Smooth muscle cell of the brain vasculature (primary cell): ENCODE measurements at regions not wholly inside any gene's neighbourhood (a gene's known extent, or its start where the extent isn't known, plus 50 kb on each side); places are given as distances from the start of the nearest gene placed in this dataset.
"Not testable (repeated sequence)": the region's sequence is repeated elsewhere in the genome, so short reads cannot be mapped to it uniquely, and the experiment has no call there.

Experiments used
- DNase-seq: peaks from one replicate; pipeline ENCODE4 v3.0.0-alpha.2; 2012; ENCODE audit warnings: low read depth, low spot score

- no peak for DNase-seq
Measured at GRCh38 chr5:50898966-50899365, 232.5 kb downstream of the PARP8 start.

GRCh38 chr5:50900952-50901510 is 234.6 kb downstream of the PARP8 start:
- DNase-seq = no peak

- DNase-seq = no peak
Measured at GRCh38 chr5:50903651-50904050, 237.2 kb downstream of the PARP8 start.

GRCh38 chr5:50905996-50906570 is 239.6 kb downstream of the PARP8 start:
- no peak for DNase-seq

DNA sequence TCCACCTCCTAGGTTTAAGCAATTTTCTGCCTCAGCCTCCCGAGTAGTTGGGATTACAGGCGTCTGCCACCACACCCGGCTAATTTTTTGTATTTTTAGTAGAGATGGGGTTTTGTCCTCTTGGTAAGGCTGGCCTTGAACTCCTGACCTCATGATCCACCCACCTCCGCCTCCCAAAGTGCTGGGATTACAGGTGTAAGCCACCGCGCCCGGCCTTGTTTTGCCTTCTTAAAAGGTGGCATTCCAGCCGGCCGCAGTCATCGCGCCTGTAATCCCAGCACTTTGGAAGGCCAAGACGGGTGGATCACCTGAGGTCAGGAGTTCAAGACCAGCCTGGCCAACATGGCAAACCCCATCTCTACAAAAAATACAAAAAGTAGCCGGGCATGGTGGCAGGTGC is 253.7 kb downstream of the PARP8 start:
- not testable (repeated sequence) for DNase-seq

DNA sequence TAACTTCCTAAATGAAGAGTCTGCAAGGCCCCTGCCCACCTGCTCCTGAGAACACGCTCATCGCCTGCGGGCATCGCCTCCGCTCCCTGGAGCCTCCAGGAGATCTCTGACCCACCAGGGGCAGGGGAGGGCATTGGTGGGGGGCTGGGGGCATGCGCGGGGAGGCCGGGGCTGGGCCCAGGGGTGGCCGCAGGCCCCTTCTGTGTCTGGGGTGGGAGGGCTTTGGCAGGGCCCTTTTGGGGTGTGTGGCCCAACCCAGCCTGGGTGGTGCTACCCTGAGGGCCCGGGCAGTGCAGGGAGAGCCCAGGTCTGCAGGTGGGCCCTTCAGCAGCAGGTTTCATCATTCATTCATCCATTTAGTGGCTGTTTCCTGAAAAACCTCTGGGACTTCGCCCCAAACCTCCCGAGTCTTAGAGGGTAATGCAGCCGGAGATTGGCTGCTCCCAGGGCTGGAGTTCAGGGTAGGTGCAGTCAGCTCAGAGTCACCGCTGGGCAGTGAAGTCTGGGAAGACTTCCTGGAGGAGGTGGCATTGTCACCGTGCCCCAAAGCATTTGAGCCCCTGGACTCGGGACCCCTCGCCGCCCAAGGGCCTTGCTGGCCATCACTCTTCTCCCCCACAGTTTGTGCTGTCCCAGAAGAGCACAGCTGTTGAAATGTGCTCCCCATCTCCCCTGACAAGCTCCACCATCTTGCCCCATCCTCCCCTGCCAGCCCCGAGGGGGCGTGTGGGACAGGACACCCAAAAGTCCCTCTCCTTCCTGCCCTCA is 255.1 kb downstream of the PARP8 start:
- DNase-seq = no peak

GRCh38 chr5:50922134-50922941 is 255.9 kb downstream of the PARP8 start:
- not testable (repeated sequence) for DNase-seq

DNA sequence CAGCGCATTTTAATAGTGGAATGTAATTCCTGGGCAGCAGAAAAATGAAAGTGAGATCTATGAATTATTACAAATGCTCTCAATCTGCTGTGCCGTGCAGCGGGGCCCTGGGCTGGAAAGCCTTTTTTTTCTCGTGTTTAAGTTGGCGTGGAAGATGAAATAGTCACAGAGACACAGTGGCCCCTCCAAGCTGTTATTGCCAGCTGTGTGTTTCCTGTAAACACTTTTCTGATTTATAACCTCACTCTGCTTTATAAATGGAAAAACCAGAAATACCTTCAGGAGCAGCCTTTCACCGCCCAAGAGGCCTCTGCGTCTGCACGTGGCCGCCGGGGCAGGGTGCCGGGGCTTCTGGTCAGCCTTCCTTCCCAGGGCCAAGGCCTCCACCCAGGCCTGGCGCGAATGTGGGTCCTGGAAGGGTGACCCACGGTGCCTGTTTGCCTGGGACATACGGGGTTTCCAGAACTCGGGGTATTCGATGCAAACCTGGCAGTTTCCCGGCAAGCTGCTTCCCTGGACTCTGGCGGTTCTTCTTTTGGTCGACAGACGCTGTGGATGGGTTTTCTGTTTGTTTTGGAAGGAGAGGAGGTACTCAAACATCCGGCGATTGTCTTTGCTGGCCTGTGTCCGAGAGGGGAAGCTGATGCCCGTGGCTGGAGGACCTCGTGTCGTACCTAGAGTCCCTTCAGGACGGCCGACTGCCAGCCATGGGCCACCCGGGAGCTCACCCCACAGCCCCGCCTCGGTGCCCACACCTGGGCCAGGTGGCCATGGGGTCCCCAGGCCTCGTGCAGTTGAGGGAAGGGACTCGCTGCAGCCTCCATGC is 256.7 kb downstream of the PARP8 start:
- DNase-seq = no peak

DNA sequence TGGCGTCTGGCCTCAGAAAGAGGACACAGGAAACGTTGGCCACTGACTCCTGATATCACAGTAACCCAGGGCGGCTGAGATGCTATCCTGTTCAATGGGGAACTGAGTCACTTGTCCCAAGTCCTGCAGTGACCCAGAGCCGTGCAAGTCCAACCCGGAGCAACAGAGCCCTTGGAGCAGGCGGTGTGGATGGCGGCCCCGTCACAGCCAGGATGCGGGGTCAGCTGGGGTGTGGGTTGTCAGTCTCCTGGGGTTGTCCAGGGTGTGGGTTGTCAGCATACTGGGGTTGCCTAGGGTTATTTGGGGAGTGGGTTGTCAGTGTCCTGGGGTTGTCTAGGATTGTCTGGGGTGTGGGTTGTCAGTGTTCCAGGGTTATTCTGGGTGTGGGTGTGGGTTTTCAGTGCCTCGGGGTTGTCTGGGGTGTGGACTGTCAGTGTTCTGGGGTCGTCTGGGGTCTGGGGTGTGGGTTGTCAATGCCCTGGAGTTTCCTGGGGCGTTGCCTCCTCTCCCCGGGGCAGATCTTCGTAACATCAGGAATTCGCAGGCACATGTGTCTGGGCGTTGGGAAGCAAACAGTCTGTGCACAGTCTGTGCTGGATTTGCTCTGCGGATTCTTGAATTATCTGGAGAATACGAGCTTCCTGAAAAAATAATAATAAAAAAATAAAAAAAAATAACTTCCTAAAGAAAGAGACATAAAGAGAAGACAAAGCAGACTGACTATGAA is 257.5 kb downstream of the PARP8 start:
- no peak for DNase-seq

DNA sequence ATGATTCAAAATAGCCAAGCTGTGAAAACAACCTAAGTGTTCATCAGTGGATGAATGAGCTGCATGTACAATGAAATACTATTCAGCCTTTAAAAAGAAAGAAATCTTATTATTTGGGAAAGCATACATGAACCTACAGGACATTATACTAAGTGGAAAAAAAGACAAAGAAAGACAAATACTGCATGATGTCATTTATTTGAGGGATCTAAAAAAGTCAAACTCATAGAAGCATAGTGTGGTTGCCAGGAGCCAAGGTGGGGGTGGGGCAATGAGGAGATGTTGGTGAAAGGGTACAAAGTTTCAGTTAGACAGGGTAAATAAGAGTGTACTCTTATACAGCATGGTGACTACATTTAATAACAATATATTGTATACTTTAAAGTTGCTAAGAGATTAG is 261.5 kb downstream of the PARP8 start:
- no peak for DNase-seq

- DNase-seq = no peak
Measured at GRCh38 chr5:50929174-50929573, 262.7 kb downstream of the PARP8 start.

- no peak for DNase-seq
Measured at GRCh38 chr5:50934343-50934742, 267.9 kb downstream of the PARP8 start.

DNA sequence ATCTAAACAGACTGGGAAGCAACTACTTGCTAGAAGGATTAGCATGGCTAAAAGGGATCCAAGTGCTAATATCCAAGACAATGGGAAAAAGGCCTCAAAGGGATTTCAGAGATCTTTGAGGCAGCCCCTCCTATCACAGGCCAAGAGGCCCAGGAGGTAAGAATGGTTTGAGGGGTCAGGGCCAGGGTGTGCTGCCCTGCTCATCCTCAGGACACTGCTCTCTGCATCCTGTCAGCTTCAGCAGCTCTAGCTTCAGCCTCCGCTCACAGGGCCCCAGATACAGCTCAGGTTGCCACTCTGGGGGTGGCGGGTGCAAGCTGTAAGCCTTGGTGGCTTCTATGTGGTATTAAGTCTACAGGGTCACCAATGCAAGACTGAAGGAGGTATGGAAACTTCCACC is 278.7 kb downstream of the PARP8 start:
- no peak for DNase-seq

DNA sequence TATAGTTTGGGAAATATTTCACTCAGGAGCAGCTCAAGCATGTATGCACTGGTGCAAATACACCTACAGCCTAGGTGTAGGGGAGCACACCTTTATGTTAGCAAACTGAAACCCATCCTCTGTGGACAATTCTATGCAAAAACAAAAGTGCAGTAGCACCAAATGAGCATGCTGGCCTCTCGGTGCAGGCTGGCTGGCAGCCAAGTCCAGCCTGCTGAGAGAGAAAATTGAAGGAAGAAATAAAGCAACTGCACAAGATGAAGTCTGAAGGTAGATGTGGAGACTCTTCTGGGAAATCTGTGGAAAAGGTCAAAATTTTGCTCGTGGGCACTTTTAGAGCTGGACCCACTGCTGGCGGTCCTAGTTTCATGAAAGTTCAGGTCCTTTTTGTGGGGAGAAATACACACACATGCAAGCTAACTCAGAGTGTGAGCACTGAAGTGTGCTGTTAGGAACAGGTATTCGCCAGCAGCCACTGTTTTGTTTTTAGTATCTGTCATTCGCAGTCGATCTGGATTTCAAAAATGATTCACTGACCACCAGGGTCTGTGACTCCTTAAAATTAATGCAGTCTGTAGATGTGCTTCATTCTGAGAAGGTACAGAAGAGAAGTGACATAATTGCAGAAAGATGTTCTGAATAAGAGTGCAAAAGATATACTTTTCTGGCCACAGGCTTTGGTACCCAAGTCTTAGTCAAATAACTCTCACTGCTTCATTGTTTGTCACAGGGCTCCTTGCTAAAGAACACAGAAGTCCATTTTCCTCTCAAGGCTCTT is 281.7 kb downstream of the PARP8 start:
- no peak for DNase-seq

DNA sequence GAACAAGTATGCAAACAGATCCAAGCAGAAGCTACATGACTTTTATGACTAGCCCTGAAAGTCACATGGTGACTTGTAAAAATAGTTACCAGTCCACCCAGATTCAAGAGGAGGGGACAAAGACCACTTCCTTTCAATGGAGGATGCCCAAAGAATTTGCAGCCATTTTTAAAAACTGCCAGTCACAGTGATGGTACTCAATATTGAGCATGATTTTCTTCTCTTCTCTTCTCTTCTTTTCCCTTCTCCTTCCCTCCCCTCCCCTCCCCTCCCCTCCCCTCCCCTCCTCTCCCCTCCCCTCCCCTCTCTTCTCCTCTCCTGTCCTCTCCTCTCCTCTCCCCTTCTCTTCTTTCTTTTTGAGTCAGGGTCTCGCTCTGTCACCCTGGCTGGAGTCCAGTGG is 286.9 kb downstream of the PARP8 start:
- no peak for DNase-seq

DNA sequence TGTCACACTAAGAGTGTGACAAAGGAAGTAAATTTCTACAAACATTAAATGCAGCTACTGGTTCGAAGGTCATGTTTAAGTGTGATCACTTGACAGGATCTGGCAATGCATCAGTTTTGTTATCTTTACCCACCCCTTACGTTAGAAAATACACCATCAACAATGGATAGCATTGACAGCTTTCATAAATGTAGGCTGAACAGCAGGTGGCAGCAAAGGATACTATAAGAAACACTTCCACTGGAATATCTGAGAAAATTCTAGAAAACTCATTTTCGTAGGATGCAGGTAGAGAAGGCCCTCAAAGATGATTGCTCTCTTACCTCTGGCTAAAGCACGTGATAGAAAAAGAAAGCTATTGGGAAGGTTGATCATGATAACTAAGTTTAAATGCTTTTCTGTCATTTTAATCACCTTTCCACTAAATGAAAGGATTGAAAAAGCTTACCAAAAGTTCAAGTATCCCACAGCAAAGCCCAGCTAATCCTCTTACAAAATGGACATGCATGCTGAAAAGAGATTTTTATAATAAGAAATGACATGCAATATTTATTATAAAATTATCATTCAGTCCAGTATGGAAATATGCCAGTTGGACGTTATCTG is 292.5 kb downstream of the PARP8 start:
- peak; percentile 10 for DNase-seq

DNA sequence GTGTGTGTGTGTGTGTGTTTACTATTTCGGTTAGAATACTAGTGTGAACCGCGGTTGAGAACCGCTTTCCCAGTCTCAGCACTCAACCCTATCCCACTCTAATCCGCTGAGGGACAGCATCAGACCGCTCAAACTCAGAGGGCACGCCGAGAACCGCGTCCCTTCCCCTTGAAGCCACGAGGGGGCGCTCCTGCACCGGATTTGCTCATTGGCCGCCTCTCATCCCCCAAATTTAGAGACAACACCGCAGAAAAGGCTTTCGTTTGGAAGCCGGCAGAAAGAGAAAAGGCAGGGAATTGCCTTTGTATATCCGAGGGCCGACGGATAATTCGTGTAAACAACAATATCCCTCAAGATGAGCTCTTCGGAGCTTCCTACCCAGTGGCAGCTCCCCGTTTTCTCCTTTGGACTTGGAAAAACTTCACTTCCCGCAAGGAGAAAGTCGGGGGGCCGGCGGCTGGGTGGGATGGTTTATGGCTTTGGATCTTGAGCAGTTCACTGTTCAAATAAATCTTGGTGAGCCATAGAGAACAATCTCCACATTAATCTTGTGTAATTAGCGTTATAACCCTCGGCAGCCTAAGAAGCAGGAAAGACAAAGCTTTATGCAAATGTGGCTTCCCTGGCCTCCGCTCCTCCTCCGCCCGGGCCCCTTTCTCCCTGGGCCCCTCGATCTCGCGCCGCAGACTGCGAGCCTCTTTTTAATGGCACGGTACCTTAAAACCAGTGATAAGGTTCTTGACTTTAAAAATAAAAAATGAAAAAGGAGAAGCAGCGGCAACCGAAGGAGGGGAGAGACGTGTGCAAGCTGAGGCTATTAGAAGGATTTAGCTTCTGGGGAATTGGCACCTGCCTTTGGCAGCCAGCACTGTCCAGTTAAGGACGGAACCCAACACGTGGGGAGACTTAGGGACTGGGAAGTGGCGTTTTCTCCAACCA is 296.8 kb downstream of the PARP8 start:
- peak; percentile 15 for DNase-seq

- DNase-seq = no peak
Measured at GRCh38 chr5:50963971-50964745, 297.7 kb downstream of the PARP8 start.
